Left colon (tissue), 2 donors: ENCODE measurements at regions not wholly inside any gene's neighbourhood (a gene's known extent, or its start where the extent isn't known, plus 50 kb on each side); places are given as distances from the start of the nearest gene placed in this dataset.

ENCODE experiments used
- ATAC-seq: fragments of 200-7000 bp; cut with Tn5 transposase; one replicate; pipeline ENCODE4 v1.9.1; 2020; ENCODE audit warnings: mild to moderate bottlenecking, moderate library complexity
- DNase-seq, 2 donors: peaks; one replicate each; pipeline ENCODE4 v3.0.0-alpha.2; 2020
- intact Hi-C, 2 donors: fragments of 100-400 bp; cut with DNase I in 1 of 2; cut with micrococcal nuclease in 1 of 2; formaldehyde crosslinking; loops; one replicate each; pipeline versions ENCODE4 v1.11.2 to v1.14.0; 2022; cut with DNase I, micrococcal nuclease
- donor health status: DM: no; HTN: no; CAD: no.
- donor health status: DM: yes; HTN: yes; CAD: no.

- intact Hi-C loops, result no loop called here
- DNase-seq, result no peak
- ATAC-seq, result no peak
These were observed 139.5 kb downstream of the KIF18A start for GRCh38 chr11:27968461-27968860.

- intact Hi-C loops, result no loop called here
- ATAC-seq (no peak), DNase-seq (no peak)
These were observed 142.4 kb downstream of the KIF18A start for GRCh38 chr11:27965559-27965958.

- no peak for ATAC-seq
- no peak for DNase-seq
- intact Hi-C loops, result no loop called here
These were observed 144.6 kb downstream of the KIF18A start for GRCh38 chr11:27963370-27963769.

- DNase-seq (no peak), ATAC-seq (no peak)
- intact Hi-C loops, result no loop called here
These were observed 157.8 kb downstream of the KIF18A start for GRCh38 chr11:27949951-27950738.

GRCh38 chr11:27945348-27945747, 162.6 kb downstream of the KIF18A start:
- ATAC-seq (peak; percentile 83), DNase-seq (no peak)
- intact Hi-C loops, result no loop called here

GRCh38 chr11:27938011-27938410, 169.9 kb downstream of the KIF18A start:
- ATAC-seq (no peak), DNase-seq (no peak)
- intact Hi-C loops, result no loop called here

GRCh38 chr11:27934830-27935145, 173.2 kb downstream of the KIF18A start:
- DNase-seq (no peak), ATAC-seq (no peak)
- intact Hi-C loops, result no loop called here

- DNase-seq (no peak), ATAC-seq (no peak)
- intact Hi-C loops, result no loop called here
These were observed 173.7 kb downstream of the KIF18A start for GRCh38 chr11:27933992-27934829.

- intact Hi-C loops, result no loop called here
- no peak for ATAC-seq
These were observed 176.2 kb downstream of the KIF18A start for GRCh38 chr11:27931770-27932169.

GRCh38 chr11:27930946-27931345, 177.0 kb downstream of the KIF18A start:
- no peak for DNase-seq
- intact Hi-C loops, result no loop called here
- ATAC-seq, result no peak

More at GRCh38 chr11:27931770-27932169, 176.2 kb downstream of the KIF18A start:
- DNase-seq, result no peak

- ATAC-seq (no peak), DNase-seq (no peak)
- intact Hi-C loops, result no loop called here
These were observed 179.1 kb downstream of the KIF18A start for GRCh38 chr11:27928809-27929208.

GRCh38 chr11:27926981-27927481, 180.9 kb downstream of the KIF18A start:
- DNase-seq (no peak), ATAC-seq (no peak)
- intact Hi-C loops, result no loop called here

- DNase-seq, result no peak
These were observed 181.5 kb downstream of the KIF18A start for GRCh38 chr11:27926486-27926885.

GRCh38 chr11:27921472-27921871, 186.5 kb downstream of the KIF18A start:
- intact Hi-C loops, result no loop called here
- DNase-seq (no peak), ATAC-seq (no peak)

More at GRCh38 chr11:27926486-27926885, 181.5 kb downstream of the KIF18A start:
- intact Hi-C loops, result no loop called here
- no peak for ATAC-seq

- no peak for ATAC-seq
- no peak for DNase-seq
- intact Hi-C loops, result no loop called here
These were observed 191.3 kb downstream of the KIF18A start for GRCh38 chr11:27916541-27917100.

- intact Hi-C loops, result no loop called here
- ATAC-seq, result no peak
- no peak for DNase-seq
These were observed 193.9 kb downstream of the KIF18A start for GRCh38 chr11:27914080-27914479.

GRCh38 chr11:27913650-27914049, 194.3 kb downstream of the KIF18A start:
- intact Hi-C loops, result no loop called here
- ATAC-seq (no peak), DNase-seq (no peak)

- ATAC-seq (no peak), DNase-seq (no peak)
- intact Hi-C loops, result no loop called here
These were observed 195.0 kb downstream of the KIF18A start for GRCh38 chr11:27912916-27913315.

- DNase-seq, result no peak
- ATAC-seq, result no peak
- intact Hi-C loops, result no loop called here
These were observed 197.6 kb downstream of the KIF18A start for GRCh38 chr11:27910186-27910931.
